ENCODE measurements at regions not wholly inside any gene's neighbourhood (a gene's known extent, or its start where the extent isn't known, plus 50 kb on each side); places are given as distances from the start of the nearest gene placed in this dataset.

- Mint-ChIP-seq H3K4me1 (peaks cover 3% of the 10 kb centered on the region), H3K9me3 (no peaks in the 10 kb centered on the region), H3K4me3 (no peak overlapping the region), H3K27ac (no peak overlapping the region), H3K36me3 (ENCODE audit: low read depth) (no peaks in the 10 kb centered on the region), H3K27me3 (ENCODE audit: insufficient read depth) (no peaks in the 10 kb centered on the region)
- Histone ChIP-seq H3K36me3 (ENCODE audit: control insufficient read depth, insufficient read depth, low read length) (no peaks in the 10 kb centered on the region), H3K27ac (ENCODE audit: low read depth, low read length) (no peak overlapping the region), H3K9ac (ENCODE audit: extremely low read depth, low read length, poor library complexity, severe bottlenecking) (no peak overlapping the region), H3K9me3 (ENCODE audit: control insufficient read depth, low read length) (no peaks in the 10 kb centered on the region), H3K4me1 (ENCODE audit: control insufficient read depth, insufficient read depth, low read length) (no peaks in the 10 kb centered on the region), H3K27me3 (ENCODE audit: control insufficient read depth, insufficient read depth, low read length, poor library complexity, severe bottlenecking) (no peaks in the 10 kb centered on the region), H3K4me3 (ENCODE audit: low read length) (no peak overlapping the region)
- TF ChIP-seq CTCF (conservative IDR thresholded peaks at IDR 0.05) = no peak
- DNase-seq = no peak
- 91 to 100% methylated on average over 1 of the region's 1 CpG for WGBS, 2 experiments (ENCODE audit: insufficient coverage in 1 of 2, insufficient read length in 1 of 2)
Observed at GRCh38 chr14:86665975-86666374, 1136.0 kb downstream of the FLRT2 start.

GRCh38 chr14:86662334-86662733, 1132.4 kb downstream of the FLRT2 start:
- 100% methylated on average over 3 of the region's 3 CpGs; no CpG with 5 or more reads in 1 of the 2 experiments for WGBS, 2 experiments (ENCODE audit: insufficient coverage in 1 of 2, insufficient read length in 1 of 2)
- no peaks in the 10 kb centered on the region for H3K36me3 ChIP-seq (ENCODE audit: control insufficient read depth, insufficient read depth, low read length)
- no peaks in the 10 kb centered on the region for H3K4me1 ChIP-seq (ENCODE audit: control insufficient read depth, insufficient read depth, low read length)
- Mint-ChIP-seq H3K36me3 (ENCODE audit: low read depth) (no peaks in the 10 kb centered on the region), H3K27ac (no peak overlapping the region), H3K9me3 (no peaks in the 10 kb centered on the region), H3K27me3 (ENCODE audit: insufficient read depth) (no peaks in the 10 kb centered on the region), H3K4me3 (no peak overlapping the region), H3K4me1 (peaks cover 8% of the 10 kb centered on the region)
- no peaks in the 10 kb centered on the region for H3K9me3 ChIP-seq (ENCODE audit: control insufficient read depth, low read length)
- no peak for TF ChIP-seq CTCF (conservative IDR thresholded peaks at IDR 0.05)
- no peaks in the 10 kb centered on the region for H3K27me3 ChIP-seq (ENCODE audit: control insufficient read depth, insufficient read depth, low read length, poor library complexity, severe bottlenecking)
- H3K4me3 ChIP-seq (ENCODE audit: low read length) = no peak overlapping the region
- no peak for DNase-seq
- no peak overlapping the region for H3K27ac ChIP-seq (ENCODE audit: low read depth, low read length)
- H3K9ac ChIP-seq (ENCODE audit: extremely low read depth, low read length, poor library complexity, severe bottlenecking) = no peak overlapping the region

GRCh38 chr14:86654558-86655184, 1124.7 kb downstream of the FLRT2 start:
- TF ChIP-seq CTCF (conservative IDR thresholded peaks at IDR 0.05) = peak; percentile 89
- Histone ChIP-seq H3K9ac (ENCODE audit: extremely low read depth, low read length, poor library complexity, severe bottlenecking) (no peak overlapping the region), H3K4me3 (ENCODE audit: low read length) (no peak overlapping the region), H3K4me1 (ENCODE audit: control insufficient read depth, insufficient read depth, low read length) (no peaks in the 10 kb centered on the region), H3K9me3 (ENCODE audit: control insufficient read depth, low read length) (peaks cover 12% of the 10 kb centered on the region), H3K27me3 (ENCODE audit: control insufficient read depth, insufficient read depth, low read length, poor library complexity, severe bottlenecking) (no peaks in the 10 kb centered on the region), H3K36me3 (ENCODE audit: control insufficient read depth, insufficient read depth, low read length) (no peaks in the 10 kb centered on the region), H3K27ac (ENCODE audit: low read depth, low read length) (no peak overlapping the region)
- WGBS, 2 experiments (ENCODE audit: insufficient coverage in 1 of 2, insufficient read length in 1 of 2) = 68 to 75% methylated on average over 4 to 7 of the region's 8 CpGs
- Mint-ChIP-seq H3K4me1 (no peaks in the 10 kb centered on the region), H3K4me3 (no peak overlapping the region), H3K9me3 (peaks cover 14% of the 10 kb centered on the region), H3K36me3 (ENCODE audit: low read depth) (no peaks in the 10 kb centered on the region), H3K27ac (no peak overlapping the region), H3K27me3 (ENCODE audit: insufficient read depth) (peaks cover 2% of the 10 kb centered on the region)
- peak; percentile 91 for DNase-seq

All from endodermal cell (in vitro differentiated cells).